Mesenchymal stem cell (in vitro differentiated cells and primary cell): ENCODE measurements at regions not wholly inside any gene's neighbourhood (a gene's known extent, or its start where the extent isn't known, plus 50 kb on each side); places are given as distances from the start of the nearest gene placed in this dataset.

Source experiments
- DNase-seq: peaks from one replicate; pipeline ENCODE4 v3.0.0-alpha.2; 2013
- H2AFZ ChIP-seq: one replicate; pipeline ENCODE4 v1.6.1; 2013; ENCODE audit warnings: low read depth, mild to moderate bottlenecking, control low read depth, inconsistent platforms, low read length, moderate library complexity
- H2AK5ac ChIP-seq: 2 replicates; pipeline ENCODE4 v1.6.1; 2013; ENCODE audit warnings: low read length, moderate library complexity, mild to moderate bottlenecking, inconsistent platforms; ENCODE audit not compliant: severe bottlenecking
- H2BK120ac ChIP-seq: one replicate; pipeline ENCODE4 v1.6.1; 2013; ENCODE audit warnings: low read depth, mild to moderate bottlenecking, inconsistent platforms, low read length, moderate library complexity
- H2BK12ac ChIP-seq, 2 experiments: one replicate each; pipeline ENCODE4 v1.6.1; 2013; ENCODE audit warnings: inconsistent platforms in 2 of 2, low read length in 2 of 2, mild to moderate bottlenecking in 2 of 2, moderate library complexity in 2 of 2, control low read depth in 1 of 2
- H2BK15ac ChIP-seq: one replicate; pipeline ENCODE4 v1.6.1; 2013; ENCODE audit warnings: mild to moderate bottlenecking, low read depth, inconsistent platforms; ENCODE audit not compliant: poor library complexity, severe bottlenecking
- H2BK5ac ChIP-seq: 2 replicates; pipeline ENCODE4 v1.6.1; 2013; ENCODE audit warnings: low read depth, mild to moderate bottlenecking, low read length, control low read depth, inconsistent platforms; ENCODE audit not compliant: poor library complexity, severe bottlenecking
- H3K14ac ChIP-seq, 2 experiments: one replicate each; pipeline ENCODE4 v1.6.1; 2013; ENCODE audit warnings: inconsistent platforms in 2 of 2, low read length in 2 of 2, control low read depth in 1 of 2, mild to moderate bottlenecking in 1 of 2, moderate library complexity in 1 of 2
- H3K18ac ChIP-seq, 2 experiments: one replicate each; pipeline ENCODE4 v1.6.1; 2013; ENCODE audit warnings: inconsistent platforms in 2 of 2, low read length in 2 of 2, control low read depth in 1 of 2, low read depth in 1 of 2, mild to moderate bottlenecking in 1 of 2
- H3K23ac ChIP-seq, 2 experiments: one replicate each; pipeline ENCODE4 v1.6.1; 2013; ENCODE audit warnings: inconsistent platforms in 2 of 2, low read length in 2 of 2, mild to moderate bottlenecking in 2 of 2, moderate library complexity in 2 of 2, control low read depth in 1 of 2
- H3K27ac ChIP-seq: 2 replicates; pipeline ENCODE4 v1.5.1; 2013; ENCODE audit warnings: mild to moderate bottlenecking, moderate library complexity, low read length, control low read depth, inconsistent platforms; ENCODE audit not compliant: poor library complexity, severe bottlenecking
- H3K27me3 ChIP-seq, 2 experiments: 2 replicates each; pipeline versions ENCODE4 v1.6.1 to v1.7.0; 2013; ENCODE audit warnings: low read length in 2 of 2, mild to moderate bottlenecking in 2 of 2, moderate library complexity in 2 of 2, control low read depth in 1 of 2, inconsistent platforms in 1 of 2; ENCODE audit not compliant: control insufficient read depth in 1 of 2, insufficient read depth in 1 of 2
- H3K36me3 ChIP-seq, 2 experiments: 2 replicates each; pipeline versions ENCODE4 v1.6.1 to v1.7.0; 2013; ENCODE audit warnings: low read length in 2 of 2, control low read depth in 1 of 2, inconsistent platforms in 1 of 2, low read depth in 1 of 2, mild to moderate bottlenecking in 1 of 2; ENCODE audit not compliant: insufficient read depth in 2 of 2, control insufficient read depth in 1 of 2
- H3K4ac ChIP-seq, 2 experiments: one replicate each; pipeline ENCODE4 v1.6.1; 2013; ENCODE audit warnings: inconsistent platforms in 2 of 2, low read length in 2 of 2, mild to moderate bottlenecking in 2 of 2, moderate library complexity in 2 of 2, control low read depth in 1 of 2, low read depth in 1 of 2
- H3K4me1 ChIP-seq: 2 replicates; pipeline ENCODE4 v1.6.1; 2013; ENCODE audit warnings: low read depth, low read length, control low read depth; ENCODE audit not compliant: control insufficient read depth, insufficient read depth
- H3K4me2 ChIP-seq: 2 replicates; pipeline ENCODE4 v1.6.1; 2013; ENCODE audit warnings: low read length, mild to moderate bottlenecking, inconsistent platforms; ENCODE audit not compliant: poor library complexity, severe bottlenecking
- H3K4me3 ChIP-seq, 2 experiments: 2 replicates each; pipeline versions ENCODE4 v1.5.1 to v1.7.0; 2013; ENCODE audit warnings: low read length in 2 of 2, mild to moderate bottlenecking in 2 of 2, control low read depth in 1 of 2, low read depth in 1 of 2; ENCODE audit not compliant: insufficient read depth in 1 of 2
- H3K79me1 ChIP-seq: replicated peaks from 2 replicates; pipeline ENCODE4 v1.6.1; 2013; ENCODE audit warnings: mild to moderate bottlenecking, control low read depth, low read length, inconsistent platforms; ENCODE audit not compliant: poor library complexity, severe bottlenecking
- H3K9ac ChIP-seq: 2 replicates; pipeline ENCODE4 v1.7.0; 2013; ENCODE audit warnings: mild to moderate bottlenecking, low read length, moderate library complexity
- H3K9me3 ChIP-seq: 2 replicates; pipeline ENCODE4 v1.7.0; 2013; ENCODE audit warnings: mild to moderate bottlenecking, low read length; ENCODE audit not compliant: control insufficient read depth
- H4K8ac ChIP-seq: one replicate; pipeline ENCODE4 v1.6.1; 2013; ENCODE audit warnings: inconsistent platforms, mild to moderate bottlenecking, low read length, moderate library complexity
- H4K91ac ChIP-seq: one replicate; pipeline ENCODE4 v1.6.1; 2013; ENCODE audit warnings: mild to moderate bottlenecking, low read length, inconsistent platforms
- WGBS: methylation state at CpG from one replicate; pipeline ENCODE4 v1.1.7; 2013; ENCODE audit warnings: mixed read lengths; 5-methylcytosine and 5-hydroxymethylcytosine counted together

GRCh38 chr10:8825611-8826010, 771.1 kb downstream of the GATA3 start:
- 87% methylated on average over 8 of the region's 8 CpGs for WGBS

DNA sequence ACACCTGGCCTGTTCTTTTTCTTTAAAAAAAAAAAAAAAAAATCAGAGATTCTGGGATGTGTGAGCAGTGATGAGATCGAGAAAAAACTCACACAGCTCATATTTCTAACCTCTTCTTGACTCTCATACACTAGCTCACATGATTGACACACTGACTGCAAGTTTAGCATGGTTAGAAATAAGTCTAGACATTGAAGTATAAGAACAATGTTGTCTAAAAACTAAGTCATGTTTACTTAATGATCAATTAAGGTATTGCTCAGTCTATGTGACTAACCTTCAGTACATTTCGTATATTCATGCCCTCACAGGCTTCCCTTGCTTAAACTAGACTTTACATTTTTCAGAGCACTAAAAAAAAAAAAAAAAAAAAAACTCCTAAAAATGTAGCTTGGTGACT, 775.1 kb downstream of the GATA3 start:
- WGBS, result 80% methylated on average over 1 of the region's 2 CpGs
- Histone ChIP-seq H2BK120ac (no peak overlapping the region), H4K91ac (no peak overlapping the region), H3K14ac (no peak overlapping the region), H2BK15ac (no peak overlapping the region), H3K9me3 (no peaks in the 10 kb centered on the region), H3K36me3 (no peaks in the 10 kb centered on the region), H4K8ac (no peak overlapping the region), H3K9ac (no peak overlapping the region), H3K18ac (no peak overlapping the region), H3K4me3 (no peak overlapping the region), H2AK5ac (no peak overlapping the region), H3K23ac (no peak overlapping the region), H3K27me3 (no peaks in the 10 kb centered on the region), H3K4me1 (no peaks in the 10 kb centered on the region), H3K27ac (no peak overlapping the region), H3K4ac (no peak overlapping the region), H3K79me1 (no peaks in the 10 kb centered on the region), H2BK12ac (no peak overlapping the region), H3K4me2 (no peak overlapping the region), H2AFZ (no peak overlapping the region), H2BK5ac (no peak overlapping the region)
- DNase-seq, result no peak

More at GRCh38 chr10:8825611-8826010, 771.1 kb downstream of the GATA3 start:
- Histone ChIP-seq H2AFZ (no peak overlapping the region), H2BK5ac (no peak overlapping the region), H3K27ac (no peak overlapping the region), H4K8ac (no peak overlapping the region), H3K9me3 (no peaks in the 10 kb centered on the region), H3K4me2 (no peak overlapping the region), H3K18ac (no peak overlapping the region), H3K23ac (no peak overlapping the region), H4K91ac (no peak overlapping the region), H2BK120ac (no peak overlapping the region), H3K27me3 (no peaks in the 10 kb centered on the region), H3K9ac (no peak overlapping the region), H3K36me3 (no peaks in the 10 kb centered on the region), H2BK12ac (no peak overlapping the region), H3K4me1 (no peaks in the 10 kb centered on the region), H3K4ac (no peak overlapping the region), H3K14ac (no peak overlapping the region), H2BK15ac (no peak overlapping the region), H3K79me1 (no peaks in the 10 kb centered on the region), H2AK5ac (no peak overlapping the region), H3K4me3 (no peak overlapping the region)
- DNase-seq, result no peak

DNA sequence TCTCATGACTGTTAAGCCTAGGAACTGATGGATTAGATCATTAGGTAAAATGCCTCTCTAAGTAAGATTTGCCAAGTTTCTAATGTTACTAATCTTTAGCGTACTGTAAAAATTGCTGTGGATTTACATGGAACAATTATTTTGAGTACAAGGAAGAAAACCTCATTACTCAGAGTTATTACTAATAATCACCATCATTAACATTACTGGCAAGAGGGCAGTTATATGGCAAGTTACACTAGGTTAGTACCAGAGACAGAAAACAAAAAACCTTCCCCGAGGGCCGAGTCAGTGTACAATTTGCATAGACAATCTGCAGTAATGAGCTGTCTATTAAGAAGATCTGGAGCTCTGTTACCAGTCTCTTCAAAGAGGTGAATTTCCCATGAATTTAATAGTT, 775.6 kb downstream of the GATA3 start:
- 78% methylated on average over 2 of the region's 3 CpGs for WGBS
- H3K14ac ChIP-seq, result no peak overlapping the region
- no peaks in the 10 kb centered on the region for H3K4me1 ChIP-seq
- no peak overlapping the region for H2AK5ac ChIP-seq
- H3K4ac ChIP-seq, result no peak overlapping the region
- no peak overlapping the region for H2BK5ac ChIP-seq
- H3K27ac ChIP-seq, result no peak overlapping the region
- H2BK12ac ChIP-seq, result no peak overlapping the region
- no peak overlapping the region for H4K91ac ChIP-seq
- H3K18ac ChIP-seq, result no peak overlapping the region
- H3K4me2 ChIP-seq, result no peak overlapping the region
- H3K23ac ChIP-seq, result no peak overlapping the region
- H3K9ac ChIP-seq, result no peak overlapping the region
- no peaks in the 10 kb centered on the region for H3K36me3 ChIP-seq
- H2BK15ac ChIP-seq, result no peak overlapping the region
- DNase-seq, result no peak
- no peak overlapping the region for H2AFZ ChIP-seq
- no peak overlapping the region for H4K8ac ChIP-seq
- no peaks in the 10 kb centered on the region for H3K27me3 ChIP-seq
- H3K79me1 ChIP-seq, result no peaks in the 10 kb centered on the region
- H3K9me3 ChIP-seq, result no peaks in the 10 kb centered on the region
- no peak overlapping the region for H2BK120ac ChIP-seq
- no peak overlapping the region for H3K4me3 ChIP-seq

GRCh38 chr10:8830876-8831275, 776.4 kb downstream of the GATA3 start:
- Histone ChIP-seq H2BK120ac (no peak overlapping the region), H2BK5ac (no peak overlapping the region), H3K27me3 (no peaks in the 10 kb centered on the region), H2BK15ac (no peak overlapping the region), H4K91ac (no peak overlapping the region), H3K36me3 (no peaks in the 10 kb centered on the region), H2AFZ (no peak overlapping the region), H3K79me1 (no peaks in the 10 kb centered on the region), H3K4me3 (no peak overlapping the region), H3K4me2 (no peak overlapping the region), H2AK5ac (no peak overlapping the region), H3K14ac (no peak overlapping the region), H3K4ac (no peak overlapping the region), H3K18ac (no peak overlapping the region), H3K4me1 (no peaks in the 10 kb centered on the region), H3K27ac (no peak overlapping the region), H3K9me3 (no peaks in the 10 kb centered on the region), H3K23ac (no peak overlapping the region), H2BK12ac (no peak overlapping the region), H3K9ac (no peak overlapping the region), H4K8ac (no peak overlapping the region)
- WGBS, result no CpG with 5 or more reads among the region's 1 CpG
- DNase-seq, result no peak
